ENCODE measurements at regions not wholly inside any gene's neighbourhood (a gene's known extent, or its start where the extent isn't known, plus 50 kb on each side); places are given as distances from the start of the nearest gene placed in this dataset.
"Not testable (repeated sequence)": the region's sequence is repeated elsewhere in the genome, so short reads cannot be mapped to it uniquely, and the experiment has no call there.

DNA sequence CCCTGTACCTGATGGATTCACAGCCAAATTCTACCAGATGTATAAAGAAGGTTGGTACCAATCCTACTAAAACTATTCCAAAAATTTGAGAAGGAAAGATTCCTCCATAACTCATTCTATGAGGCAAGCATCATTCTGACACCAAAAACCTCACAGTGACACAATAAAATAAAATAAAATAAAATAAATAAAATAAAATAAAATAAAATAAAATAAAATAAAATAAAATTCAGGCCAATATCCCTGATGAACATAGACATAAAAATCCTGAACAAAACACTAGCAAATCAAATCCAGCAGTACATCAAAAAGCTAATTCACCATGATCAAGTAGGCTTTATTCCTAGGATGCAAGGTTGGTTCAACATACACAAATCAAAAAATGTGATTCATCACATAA lies 108.1 kb downstream of the PROX1 start:
- DNase-seq (ENCODE audit: low read depth in 4 of 4, low spot score in 3 of 4), result not testable (repeated sequence)

DNA sequence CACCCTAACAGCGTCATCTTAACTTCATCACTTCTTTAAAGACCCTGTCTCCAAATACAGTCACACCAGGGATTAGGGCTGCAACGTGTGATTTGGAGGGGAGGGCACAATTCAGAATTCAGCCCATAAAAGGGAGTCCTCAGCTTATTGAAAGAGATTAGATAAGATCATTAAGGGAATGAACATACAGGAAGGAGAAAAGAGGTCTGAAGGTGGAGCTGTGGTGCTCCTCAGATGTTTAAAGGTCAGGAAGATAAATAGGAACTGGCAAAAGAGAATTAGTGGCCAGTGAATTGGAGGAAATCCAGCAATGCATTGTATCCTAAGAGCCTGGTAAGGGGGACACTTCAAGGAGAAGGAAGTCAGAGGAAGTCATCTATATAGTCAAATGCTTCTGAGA lies 113.5 kb downstream of the PROX1 start:
- no peak for DNase-seq (ENCODE audit: low read depth in 4 of 4, low spot score in 3 of 4)

DNA sequence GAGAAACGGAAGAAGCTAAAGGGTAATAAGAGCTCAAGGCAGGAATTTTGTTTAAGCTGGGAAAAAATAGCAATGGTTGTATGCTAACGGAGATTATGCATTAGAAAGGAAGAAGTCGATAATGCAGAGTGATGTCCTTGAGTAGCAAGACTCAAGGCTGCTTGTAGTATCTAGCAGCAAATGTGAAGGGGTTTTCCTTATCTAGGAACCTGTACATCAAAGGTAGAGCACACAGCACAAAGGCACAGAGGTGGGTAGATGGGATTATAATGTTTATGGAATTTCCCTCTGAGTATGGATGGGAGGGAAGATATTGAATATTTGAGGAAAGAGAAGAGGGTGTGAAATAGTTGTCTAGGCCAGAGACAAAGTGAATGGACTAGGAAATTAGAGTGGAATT lies 114.1 kb downstream of the PROX1 start:
- DNase-seq (ENCODE audit: low read depth in 4 of 4, low spot score in 3 of 4), result no peak

DNA sequence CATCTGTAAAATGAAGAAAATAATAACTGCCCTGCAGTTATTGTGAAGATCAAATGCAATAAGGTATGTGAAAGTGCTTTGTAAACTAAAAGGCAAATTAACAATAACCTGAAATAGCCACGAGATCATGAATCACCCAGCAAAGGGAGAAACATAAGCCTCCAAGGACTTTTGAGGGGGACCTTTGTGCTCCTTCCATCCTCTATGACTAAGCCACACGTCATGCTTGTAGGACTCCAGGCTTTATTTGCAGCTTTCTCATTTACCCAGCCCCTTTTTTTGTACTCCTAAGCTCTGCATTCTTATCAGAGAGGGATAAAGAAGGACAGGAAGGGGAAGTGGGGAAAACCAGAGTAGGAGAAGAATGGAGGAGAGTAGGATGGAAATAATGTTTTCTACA lies 115.1 kb downstream of the PROX1 start:
- DNase-seq (ENCODE audit: low read depth in 4 of 4, low spot score in 3 of 4), result no peak

DNA sequence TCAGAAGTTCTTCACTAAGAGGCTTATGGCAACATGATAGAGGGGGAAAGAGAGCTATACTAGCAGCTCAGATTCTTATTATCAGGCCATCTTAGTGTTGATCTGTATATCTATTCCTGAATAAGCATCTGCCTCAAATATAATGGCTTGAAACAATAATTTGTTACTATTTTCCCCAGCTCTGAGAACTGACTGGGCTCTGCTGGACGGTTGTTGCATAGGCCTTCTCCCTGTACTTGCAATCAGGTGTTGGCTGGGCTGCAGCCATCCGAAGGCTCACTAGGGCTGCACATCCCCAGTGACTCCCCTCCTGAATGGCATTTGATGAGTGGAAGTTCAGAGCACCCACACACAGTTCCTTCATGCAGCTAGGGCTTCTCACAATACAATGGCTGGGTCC lies 116.0 kb downstream of the PROX1 start:
- DNase-seq (ENCODE audit: low read depth in 4 of 4, low spot score in 3 of 4), result no peak

DNA sequence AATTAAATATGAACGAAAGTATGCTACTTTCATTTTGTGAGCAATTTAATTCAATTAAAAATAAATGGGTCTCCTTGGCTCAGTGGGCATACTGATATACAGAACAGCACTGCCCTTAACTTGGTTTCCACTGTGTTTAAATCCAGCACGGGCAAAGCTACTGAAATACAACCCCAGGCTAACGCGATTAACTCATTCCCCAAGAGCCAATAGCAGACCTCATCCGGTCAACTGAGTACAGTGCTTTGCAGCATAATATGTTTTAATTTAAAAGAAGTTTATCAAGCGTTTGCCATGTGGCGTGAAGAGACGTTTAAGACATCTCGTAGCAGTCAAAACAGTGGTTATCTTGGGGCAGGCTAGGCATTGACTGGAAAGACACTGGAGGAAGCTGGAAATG lies 118.6 kb downstream of the PROX1 start:
- no peak for DNase-seq (ENCODE audit: low read depth in 4 of 4, low spot score in 3 of 4)

DNA sequence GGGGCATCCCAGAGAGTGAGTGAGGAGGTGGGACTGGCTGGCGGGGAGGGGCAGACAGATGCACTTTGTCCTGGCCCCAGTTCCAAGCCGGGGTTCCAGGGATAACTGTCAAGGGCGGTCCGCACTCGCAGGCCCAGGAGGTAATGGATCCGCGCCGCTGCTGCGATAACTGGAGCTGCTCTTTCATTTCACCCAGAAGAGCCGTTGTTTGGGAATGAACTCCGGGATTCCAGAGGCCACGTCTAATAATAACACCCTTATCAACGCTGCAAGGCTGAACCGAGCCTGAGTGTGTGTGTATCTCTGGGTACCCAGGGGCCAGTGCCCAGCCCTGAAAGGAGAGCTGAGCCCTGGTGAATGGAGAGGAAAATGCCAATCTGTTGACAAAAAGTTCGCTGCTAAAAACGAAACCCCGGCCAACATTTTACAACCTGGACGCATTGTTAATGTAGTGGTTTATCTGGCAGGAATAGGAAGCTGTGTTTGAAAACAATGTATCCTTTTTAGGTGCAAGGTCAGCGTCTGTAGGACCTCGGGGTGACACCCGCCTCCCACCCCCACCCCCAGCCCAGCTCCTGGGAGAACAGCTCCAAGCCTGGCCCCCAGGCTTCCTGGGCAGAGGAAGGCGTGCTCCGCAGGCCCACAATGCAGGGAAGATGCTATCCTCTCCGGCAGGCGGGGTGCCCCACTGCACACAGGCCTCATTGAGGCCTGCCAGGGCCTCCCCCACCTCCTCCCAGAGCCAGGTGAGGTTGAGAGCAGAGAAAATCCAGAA lies 119.7 kb downstream of the PROX1 start:
- DNase-seq (ENCODE audit: low read depth in 4 of 4, low spot score in 3 of 4), result no peak

DNA sequence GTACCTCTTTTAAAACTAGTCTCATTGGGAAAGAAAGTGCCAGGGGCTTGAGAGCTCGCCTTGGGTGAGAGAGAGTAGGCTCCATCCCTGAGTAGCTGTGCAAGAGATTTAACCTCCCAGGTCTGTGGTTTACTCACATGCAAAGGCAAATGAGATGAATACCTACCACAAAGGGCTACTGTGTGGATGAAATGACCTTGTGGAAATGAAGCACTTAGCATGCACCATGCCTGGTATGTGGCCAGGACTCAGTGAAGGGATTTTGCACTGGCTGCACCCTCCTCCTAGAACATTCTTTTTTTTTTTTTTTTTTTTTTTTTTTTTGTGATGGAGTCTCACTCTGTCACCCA lies 120.3 kb downstream of the PROX1 start:
- DNase-seq (ENCODE audit: low read depth in 4 of 4, low spot score in 3 of 4), result no peak

DNA sequence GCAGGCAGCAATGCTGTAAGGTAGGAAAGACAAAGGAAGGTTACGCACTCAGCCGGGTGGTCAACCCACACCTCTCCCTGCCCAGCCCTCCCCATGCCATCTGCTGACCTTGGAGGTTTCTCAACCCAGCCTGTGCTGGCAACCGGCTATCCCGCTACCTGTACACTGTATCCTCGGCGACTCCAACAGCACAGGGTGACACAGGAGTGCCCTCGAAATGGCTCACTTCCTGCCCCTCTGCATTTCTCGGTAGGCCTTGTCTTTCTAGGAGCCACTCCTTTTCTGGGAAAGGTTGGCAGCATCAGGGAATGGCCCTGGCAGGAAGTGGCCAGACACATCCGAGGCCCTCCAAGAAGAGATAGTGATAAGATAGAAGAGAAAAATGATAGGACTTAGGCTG lies 124.0 kb downstream of the PROX1 start:
- DNase-seq (ENCODE audit: low read depth in 4 of 4, low spot score in 3 of 4), result no peak

DNA sequence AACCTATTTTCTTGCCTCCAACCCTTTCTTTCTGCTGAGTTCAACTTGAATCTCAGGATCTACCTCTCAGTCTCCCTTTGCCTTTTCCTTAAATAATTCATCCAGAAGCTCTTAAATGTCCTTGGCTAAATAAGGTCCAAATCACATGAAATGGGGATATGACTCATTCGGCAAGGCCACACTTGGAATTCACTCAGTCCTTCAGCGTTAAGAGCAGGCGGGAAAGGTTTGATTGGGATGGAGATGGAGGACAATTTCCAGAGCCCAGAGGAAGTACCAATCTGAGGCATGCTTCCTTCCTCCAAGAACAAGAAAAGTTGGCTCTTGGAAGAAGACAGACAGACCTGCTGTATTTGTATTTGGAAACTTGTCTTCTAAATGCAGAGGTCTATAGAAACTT lies 128.5 kb downstream of the PROX1 start:
- DNase-seq (ENCODE audit: low read depth in 4 of 4, low spot score in 3 of 4), result no peak

DNA sequence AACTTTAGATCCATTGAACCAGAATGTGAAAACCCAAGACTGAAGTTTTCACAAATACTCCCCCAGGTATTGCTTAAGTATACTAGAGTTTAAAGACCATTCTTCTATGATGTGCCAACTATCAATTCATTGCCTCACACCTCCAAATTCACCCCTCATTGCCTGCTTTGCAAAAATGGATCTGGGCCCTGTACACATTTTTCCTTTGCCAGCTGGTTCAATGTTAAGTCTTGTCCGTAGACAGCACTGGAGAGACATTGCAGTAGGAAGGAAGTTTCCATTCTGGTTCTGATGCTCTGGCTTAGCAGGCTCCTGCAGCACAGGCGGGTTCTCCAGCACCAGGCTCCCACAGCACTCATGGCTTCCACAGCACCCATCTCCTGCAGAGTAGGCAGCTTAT lies 130.0 kb downstream of the PROX1 start:
- no peak for DNase-seq (ENCODE audit: low read depth in 4 of 4, low spot score in 3 of 4)

DNA sequence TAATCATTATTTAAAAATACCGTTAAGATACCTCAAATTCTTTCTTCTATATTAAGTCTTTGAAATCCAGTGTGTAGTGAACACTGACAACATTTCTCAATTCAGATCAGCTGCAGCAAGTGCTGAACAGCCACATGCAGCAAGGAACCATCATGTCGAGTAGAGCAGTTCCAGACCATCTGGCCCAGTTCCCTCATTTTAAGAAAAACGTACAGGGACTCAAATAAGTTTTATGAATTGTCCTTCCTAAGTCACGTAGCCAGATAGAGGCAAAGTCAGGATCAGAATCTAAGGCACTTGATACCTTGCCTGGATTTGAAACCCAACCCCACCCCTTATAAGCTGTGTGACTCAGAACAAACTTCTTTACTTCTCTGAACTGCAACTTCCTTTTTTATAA lies 132.4 kb downstream of the PROX1 start:
- DNase-seq (ENCODE audit: low read depth in 4 of 4, low spot score in 3 of 4), result no peak

DNA sequence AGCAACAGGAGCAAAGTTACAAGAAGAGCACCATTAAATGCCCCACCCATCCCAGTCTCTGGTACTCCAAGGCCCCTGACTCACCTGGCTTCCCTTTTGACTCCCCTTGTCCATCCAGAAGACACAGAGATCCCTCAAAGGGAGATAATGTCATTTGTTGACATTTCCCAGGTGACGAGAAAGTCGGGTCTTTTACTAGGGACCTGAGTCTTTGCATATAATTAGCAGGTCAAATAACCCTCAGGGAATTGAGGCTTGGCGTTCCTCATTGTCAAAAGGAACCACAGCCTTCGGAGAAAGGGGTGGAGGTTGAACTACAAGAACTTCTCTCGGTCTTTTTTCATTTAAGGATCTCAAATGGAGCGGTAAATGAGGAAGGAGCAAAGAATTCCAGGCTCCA lies 133.2 kb downstream of the PROX1 start:
- no peak for DNase-seq (ENCODE audit: low read depth in 4 of 4, low spot score in 3 of 4)

DNA sequence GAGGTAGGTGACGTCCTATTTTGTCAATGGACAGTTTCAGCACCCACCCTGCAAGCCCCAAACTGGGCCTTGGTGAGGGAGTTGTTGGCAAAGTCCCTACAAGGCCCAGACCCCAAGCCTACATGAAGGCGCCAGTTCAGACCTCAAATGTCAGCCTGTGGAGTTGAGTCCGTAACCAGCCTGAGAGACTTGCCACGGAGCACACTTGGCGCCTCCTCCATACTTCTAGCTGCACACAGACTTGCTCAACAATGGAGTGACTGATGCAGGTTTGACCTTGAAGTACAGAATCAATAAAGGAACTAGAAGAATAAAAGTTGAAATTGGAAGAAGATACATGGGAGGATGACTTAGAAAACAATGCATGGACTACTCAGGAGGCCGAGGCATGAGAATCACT lies 134.3 kb downstream of the PROX1 start:
- no peak for DNase-seq (ENCODE audit: low read depth in 4 of 4, low spot score in 3 of 4)

DNA sequence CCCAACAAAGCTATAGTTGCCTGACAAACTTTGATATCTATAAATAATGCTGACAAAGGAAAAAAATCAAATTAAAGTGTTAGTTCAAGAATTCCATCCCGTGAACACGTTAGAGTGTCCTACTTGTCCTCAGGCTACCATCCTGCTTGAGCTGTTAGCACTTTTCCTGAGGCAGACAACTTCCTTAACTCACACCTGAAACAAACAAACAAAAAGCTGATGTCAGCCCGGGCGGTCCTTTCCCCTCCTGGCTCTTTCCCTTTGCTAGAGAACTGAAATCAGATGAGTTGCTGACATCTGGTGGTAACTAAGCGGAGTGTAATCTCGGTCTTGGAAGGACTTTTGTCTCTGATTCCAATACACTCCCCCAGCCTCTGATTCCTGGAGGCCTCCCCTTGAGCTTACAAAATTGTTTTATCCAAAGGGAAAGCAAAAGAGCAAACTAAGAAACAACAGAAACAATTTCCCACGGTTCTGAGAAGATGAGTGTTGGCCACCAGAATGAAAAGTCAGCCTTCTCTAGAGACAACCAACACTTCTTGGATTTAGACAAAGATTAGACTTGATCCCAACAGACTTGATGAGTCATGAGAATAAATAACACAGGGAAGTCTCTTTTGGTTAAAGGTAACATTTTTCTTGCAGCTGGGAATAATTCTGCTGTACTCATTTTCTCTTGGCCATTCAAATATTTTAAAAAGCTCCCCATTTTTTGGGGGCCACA lies 135.4 kb downstream of the PROX1 start:
- peak; percentile 48 to 64 (median 56) for DNase-seq (ENCODE audit: low read depth in 4 of 4, low spot score in 3 of 4)

DNA sequence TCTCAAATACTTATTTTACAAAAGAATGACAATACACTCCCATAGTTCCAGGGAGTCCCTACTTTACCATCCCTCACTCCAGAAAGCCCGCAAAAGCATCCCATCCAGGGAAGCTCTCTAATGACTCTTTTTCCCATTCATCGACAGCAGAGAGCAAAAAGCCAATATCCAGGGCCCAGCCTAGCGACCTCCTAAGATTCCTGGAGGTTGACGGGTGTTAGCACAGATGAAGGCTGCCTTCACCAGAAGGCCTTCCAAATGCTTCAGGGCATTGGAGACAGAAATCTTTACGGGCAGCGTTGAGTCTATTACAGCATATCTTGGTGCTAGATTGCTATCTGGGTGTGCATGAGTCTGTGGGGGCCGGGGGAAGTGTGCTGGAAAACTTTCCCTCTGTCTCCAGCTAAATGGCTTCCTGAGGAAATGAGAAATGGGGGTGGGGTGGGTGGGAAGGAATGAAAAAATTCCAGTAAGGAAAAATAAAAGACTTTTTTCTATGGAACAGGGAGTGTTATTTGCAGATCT lies 136.6 kb downstream of the PROX1 start:
- DNase-seq (ENCODE audit: low read depth in 4 of 4, low spot score in 3 of 4), result no peak

DNA sequence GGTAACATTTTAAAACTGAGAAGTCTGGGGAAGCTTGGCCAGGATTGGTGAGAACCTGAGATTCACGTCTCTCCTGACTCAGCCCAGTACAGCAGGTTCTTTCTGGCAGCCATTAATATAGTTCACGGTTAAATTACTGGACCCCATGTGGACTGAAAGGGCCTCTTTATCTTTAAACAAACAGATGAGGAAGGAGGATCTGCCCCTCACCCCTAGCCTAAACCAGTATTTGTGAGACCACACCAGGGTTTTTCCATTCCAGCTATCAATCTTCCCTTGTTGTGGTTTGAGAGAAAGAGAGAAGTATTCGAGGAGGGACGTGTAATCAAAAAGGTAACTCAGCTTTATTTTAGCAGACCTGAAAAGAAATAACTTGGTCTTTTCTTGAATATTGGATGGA lies 137.1 kb downstream of the PROX1 start:
- no peak for DNase-seq (ENCODE audit: low read depth in 4 of 4, low spot score in 3 of 4)

DNA sequence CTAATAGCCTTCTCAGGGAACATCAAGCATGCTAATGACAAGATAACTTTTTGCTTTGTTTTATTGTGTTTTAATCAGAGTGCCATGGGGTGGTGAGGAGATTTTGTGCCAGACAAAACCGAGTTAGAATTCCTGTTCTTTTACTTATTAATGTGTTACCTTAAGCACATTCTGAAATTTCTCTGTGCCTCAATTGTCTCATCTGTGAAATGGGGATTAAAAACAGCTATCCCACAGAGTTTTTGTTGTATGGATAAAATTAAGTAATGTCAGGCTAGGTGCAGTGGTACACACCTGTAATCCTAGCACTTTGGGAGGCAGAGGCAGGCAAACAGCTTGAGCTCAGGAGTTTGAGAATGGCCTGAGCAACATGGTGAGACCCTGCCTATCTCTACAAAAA lies 138.0 kb downstream of the PROX1 start:
- DNase-seq (ENCODE audit: low read depth in 4 of 4, low spot score in 3 of 4), result no peak

DNA sequence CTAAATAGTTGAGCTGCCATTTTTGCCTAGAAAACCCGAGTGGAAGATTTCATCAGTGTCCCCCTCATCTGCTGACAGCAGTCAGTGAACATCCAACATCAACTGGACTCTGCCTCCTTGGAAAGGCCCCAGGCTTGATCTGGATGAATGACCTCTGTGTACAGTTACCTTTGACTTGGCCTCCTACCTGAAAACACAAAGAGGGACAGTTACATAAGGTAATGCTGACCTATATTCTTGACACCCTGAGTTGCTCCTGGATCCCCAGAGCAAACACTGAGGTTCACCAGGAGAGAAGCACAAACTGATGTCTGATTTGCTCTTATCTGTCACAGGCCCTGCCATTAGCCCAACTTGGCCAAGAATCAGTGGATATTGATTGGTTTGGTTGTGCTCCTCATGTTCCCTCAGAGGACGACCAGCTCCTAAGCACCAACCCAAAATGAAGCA lies 138.9 kb downstream of the PROX1 start:
- no peak for DNase-seq (ENCODE audit: low read depth in 4 of 4, low spot score in 3 of 4)

DNA sequence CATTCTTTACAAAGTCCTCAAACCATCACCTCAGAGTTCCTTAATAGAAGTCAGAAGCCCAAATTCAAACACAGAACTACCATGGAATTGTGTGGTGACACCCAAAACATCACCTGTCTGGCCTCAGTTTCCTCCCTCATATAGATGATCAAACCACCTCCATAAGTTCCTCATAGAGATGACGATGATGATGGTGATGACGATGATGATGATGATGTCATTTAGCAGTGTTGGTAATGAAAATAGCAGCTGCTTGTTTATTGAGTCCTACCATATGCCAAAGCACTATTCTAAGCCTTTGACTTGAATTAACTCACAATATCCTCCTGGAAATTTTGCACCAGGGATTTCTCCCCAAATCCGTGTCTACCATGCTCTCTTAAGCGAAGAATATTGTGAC lies 139.9 kb downstream of the PROX1 start:
- no peak for DNase-seq (ENCODE audit: low read depth in 4 of 4, low spot score in 3 of 4)

DNA sequence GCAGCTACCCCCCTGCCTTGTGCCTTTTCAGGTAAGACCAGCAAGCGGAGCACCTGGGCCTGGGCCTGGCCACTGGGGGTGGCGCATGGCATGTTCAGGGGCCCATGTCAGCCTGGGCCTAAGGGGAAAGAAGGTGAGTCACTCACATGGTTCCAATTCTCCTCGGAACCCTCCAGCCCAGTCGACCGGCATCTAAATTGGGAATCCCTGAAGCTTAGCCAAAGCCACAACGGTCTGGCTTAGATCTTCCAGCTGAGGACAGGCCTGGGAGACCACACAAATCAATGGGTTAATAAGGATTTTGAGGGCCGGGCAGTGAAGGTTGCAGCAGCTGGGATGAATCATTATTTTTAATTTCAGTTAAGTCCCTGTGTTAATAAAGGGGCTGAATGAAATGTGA lies 145.1 kb upstream of the SMYD2 start:
- DNase-seq (ENCODE audit: low read depth in 4 of 4, low spot score in 3 of 4), result no peak

DNA sequence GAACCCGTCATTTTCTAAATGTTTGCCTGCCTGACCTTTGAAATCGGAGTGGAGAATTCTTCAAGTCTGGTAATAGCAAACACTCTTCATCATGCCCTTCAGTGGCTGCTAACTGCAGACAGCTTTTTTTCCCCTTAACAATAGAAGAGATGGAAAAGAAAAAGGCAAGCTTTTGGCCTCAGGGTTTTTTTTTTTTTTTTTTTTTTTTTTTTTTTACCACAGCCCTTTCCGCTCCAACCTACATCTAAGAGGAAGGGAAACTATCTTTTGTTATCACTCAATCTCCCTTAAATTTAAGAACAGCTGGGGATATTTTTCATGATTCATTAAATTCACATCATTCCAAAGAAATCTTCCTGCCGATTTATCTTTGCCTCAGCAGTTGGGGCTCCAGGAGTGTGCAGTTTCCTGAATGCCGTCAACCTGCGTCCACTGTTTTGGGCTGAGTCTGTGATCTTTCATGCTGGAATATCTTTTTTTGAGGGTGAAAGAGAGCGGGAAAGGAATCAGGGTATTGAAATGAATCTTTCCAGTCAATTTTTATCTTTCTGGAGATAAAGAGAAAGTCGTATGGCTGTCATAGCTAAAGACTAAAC lies 144.5 kb upstream of the SMYD2 start:
- no peak for DNase-seq (ENCODE audit: low read depth in 4 of 4, low spot score in 3 of 4)

Data from left renal pelvis (tissue), 4 donors.